K562 (cell line): ENCODE measurements at regions not wholly inside any gene's neighbourhood (a gene's known extent, or its start where the extent isn't known, plus 50 kb on each side); places are given as distances from the start of the nearest gene placed in this dataset.
"Not testable (repeated sequence)": the region's sequence is repeated elsewhere in the genome, so short reads cannot be mapped to it uniquely, and the experiment has no call there.

Experiments used
- ATAC-seq: fragments of 200-7000 bp; cut with Tn5 transposase; 3 replicates; pipeline ENCODE4 v1.9.1; 2020; ENCODE audit warnings: moderate library complexity
- BruUV-seq: library from RNA; stranded (reverse); fragments of 400-500 nt; replicated peaks from 2 replicates; lab custom pipeline; 2021; lab: Mats Ljungman, UMichigan
- CTCF ChIA-PET: fragments of 300-600 bp; formaldehyde crosslinking; extraction: SDS; loops from one replicate; lab custom pipeline; 2021; ENCODE audit warnings: low intra/inter-chr PET ratio; lab: Yijun Ruan, JAX
- POLR2A ChIA-PET: fragments of 300-600, 350-650 bp; sonication (Branson Sonifier 250); formaldehyde crosslinking; extraction: SDS; loops from one replicate; lab custom pipeline; 2021; ENCODE audit warnings: antibody characterized with exemption, inconsistent platforms; lab: Yijun Ruan, JAX
- DNase-seq, 4 experiments: peaks; one replicate each; pipeline versions ENCODE4 v3.0.0 to v3.0.0-alpha.2; 2011 to 2018; ENCODE audit warnings: low spot score in 3 of 4, mixed read lengths in 3 of 4; ENCODE audit errors: extremely low read depth in 1 of 4
- FAIRE-seq: peaks from 2 replicates; lab custom pipeline; 2011; peaks lifted over from hg19 to GRCh38; lab: Jason Lieb, UNC
- H2AFZ ChIP-seq: 2 replicates; pipeline ENCODE4 v1.6.0; 2011; ENCODE audit warnings: low read depth, low read length, control low read depth, inconsistent platforms
- H3K27ac ChIP-seq: fragments of 200-600 bp; 3 replicates; pipeline ENCODE4 v1.8.0; 2011; ENCODE audit warnings: low read depth, mild to moderate bottlenecking, control low read depth, inconsistent platforms, low read length, moderate library complexity, mixed read lengths; ENCODE audit errors: extremely low read depth
- H3K27me3 ChIP-seq, 2 experiments: fragments of 300-600 bp in 1 of 2; 2 replicates in 1 of 2; 3 replicates in 1 of 2; pipeline versions ENCODE4 v1.6.0 to v1.8.0; 2011; ENCODE audit warnings: inconsistent platforms in 2 of 2, low read length in 2 of 2, mild to moderate bottlenecking in 1 of 2, mixed read lengths in 1 of 2, moderate library complexity in 1 of 2; ENCODE audit not compliant: control insufficient read depth in 2 of 2, insufficient read depth in 2 of 2
- H3K36me3 ChIP-seq: fragments of 300-600 bp; 3 replicates; pipeline ENCODE4 v1.8.0; 2011; ENCODE audit warnings: mild to moderate bottlenecking, low read length, inconsistent platforms; ENCODE audit not compliant: control insufficient read depth, insufficient read depth
- H3K4me1 ChIP-seq, 2 experiments: fragments of 200-600 bp in 1 of 2; replicated peaks in 1 of 2; 2 replicates in 1 of 2; 3 replicates in 1 of 2; pipeline versions ENCODE4 v1.5.1 to v1.8.0; 2011; ENCODE audit warnings: inconsistent platforms in 2 of 2, low read length in 2 of 2, mild to moderate bottlenecking in 1 of 2, mixed read lengths in 1 of 2, moderate library complexity in 1 of 2; ENCODE audit not compliant: control insufficient read depth in 2 of 2, insufficient read depth in 2 of 2
- H3K4me2 ChIP-seq: 2 replicates; pipeline ENCODE4 v1.6.1; 2011; ENCODE audit warnings: low read length, control low read depth, inconsistent platforms, mixed read lengths; ENCODE audit not compliant: insufficient read depth
- H3K4me3 ChIP-seq: fragments of 200-600 bp; sonication (generic), shearing (Covaris generic); 2 replicates; pipeline ENCODE4 v1.5.1; 2016; ENCODE audit warnings: control low read depth, inconsistent platforms
- H3K79me2 ChIP-seq: fragments of 200-600 bp; 3 replicates; pipeline ENCODE4 v1.8.0; 2011; ENCODE audit warnings: low read length, inconsistent platforms; ENCODE audit not compliant: control insufficient read depth, insufficient read depth
- H3K9ac ChIP-seq, 2 experiments: 2 replicates each; pipeline versions ENCODE4 v1.6.0 to v1.6.1; 2011; ENCODE audit warnings: low read depth in 2 of 2, low read length in 2 of 2, control low read depth in 1 of 2, inconsistent platforms in 1 of 2, mild to moderate bottlenecking in 1 of 2, mixed read lengths in 1 of 2; ENCODE audit not compliant: insufficient read depth in 1 of 2
- H3K9me1 ChIP-seq: one replicate; pipeline ENCODE4 v1.6.0; 2011; ENCODE audit warnings: inconsistent platforms, mild to moderate bottlenecking, low read length, moderate library complexity; ENCODE audit not compliant: control insufficient read depth, insufficient read depth
- H3K9me3 ChIP-seq: replicated peaks from 2 replicates; pipeline ENCODE4 v1.5.1; 2011; ENCODE audit warnings: low read depth, low read length, inconsistent platforms; ENCODE audit not compliant: control insufficient read depth, insufficient read depth
- H4K20me1 ChIP-seq: replicated peaks from 2 replicates; pipeline ENCODE4 v1.6.1; 2011; ENCODE audit warnings: low read length, inconsistent platforms, mixed read lengths; ENCODE audit not compliant: control insufficient read depth, insufficient read depth
- E2F6 ChIP-seq, 2 experiments: IDR thresholded peaks; 2 replicates each; pipeline ENCODE4 v1.6.1; 2011; ENCODE audit warnings: borderline replicate concordance in 1 of 2, control low read depth in 1 of 2, low read depth in 1 of 2, low read length in 1 of 2, mild to moderate bottlenecking in 1 of 2, mixed read lengths in 1 of 2, moderate library complexity in 1 of 2; ENCODE audit not compliant: insufficient read depth in 1 of 2, insufficient read length in 1 of 2, poor library complexity in 1 of 2, severe bottlenecking in 1 of 2; ENCODE audit errors: extremely low read depth in 1 of 2
- TSC22D4 ChIP-seq: fragments of 450-650 bp; IDR thresholded peaks from 2 replicates; pipeline ENCODE4 v1.6.1; 2016; ENCODE audit warnings: missing genetic modification characterization, missing biosample characterization, control low read depth
- ZNF282 ChIP-seq: sonication (generic); formaldehyde crosslinking; IDR thresholded peaks from 2 replicates; pipeline ENCODE4 v1.8.1; 2023; ENCODE audit warnings: missing genetic modification reagents
- ZNF717 ChIP-seq: fragments of 250-450 bp; sonication (Bioruptor Pico); IDR thresholded peaks from 2 replicates; pipeline ENCODE4 v1.5.0; 2021
- WGBS: fragments of 100-300 bp; shearing (Covaris generic); methylation state at CpG from one replicate; pipeline ENCODE4 v1.1.6; 2016; ENCODE audit warnings: low coverage, mixed read lengths; ENCODE audit not compliant: insufficient coverage; ENCODE audit errors: missing lambda C conversion rate; 5-methylcytosine and 5-hydroxymethylcytosine counted together
- in situ Hi-C: fragments of 300-500 bp; cut with MboI; formaldehyde crosslinking; loops from 4 replicates; pipeline ENCODE4 v1.15.0; 2018; ENCODE audit warnings: inconsistent platforms, mixed read lengths
- intact Hi-C: fragments of 100-400 bp; cut with micrococcal nuclease; formaldehyde crosslinking; loops from 2 replicates; pipeline ENCODE4 v1.14.2; 2022

GRCh38 chr9:85863875-85864274, 77.1 kb upstream of the NAA35 start:
- 15% methylated on average over 2 of the region's 2 CpGs for WGBS
- no peaks in the 10 kb centered on the region for H3K79me2 ChIP-seq
- no peaks in the 10 kb centered on the region for H3K9me1 ChIP-seq
- no peaks in the 10 kb centered on the region for H3K9me3 ChIP-seq
- in situ Hi-C loops = no loop called here
- DNase-seq (no peak), ATAC-seq (no peak), FAIRE-seq (no peak)
- H2AFZ ChIP-seq = no peak overlapping the region
- H3K4me2 ChIP-seq = no peak overlapping the region
- CTCF ChIA-PET = no interaction called here
- BruUV-seq = no TSS peak
- H3K36me3 ChIP-seq = no peaks in the 10 kb centered on the region
- POLR2A ChIA-PET = no interaction called here
- no peak overlapping the region for H3K9ac ChIP-seq
- TF ChIP-seq ZNF717 (CRISPR knock-in tag) = no peak
- TF ChIP-seq TSC22D4 (tag) = no peak
- no peak for TF ChIP-seq ZNF282 (CRISPR knock-in tag)
- H3K4me3 ChIP-seq = no peak overlapping the region
- H3K27ac ChIP-seq = no peak overlapping the region
- intact Hi-C loops = no loop called here
- H4K20me1 ChIP-seq = no peaks in the 10 kb centered on the region
- H3K4me1 ChIP-seq = no peaks in the 10 kb centered on the region
- no peaks in the 10 kb centered on the region for H3K27me3 ChIP-seq

GRCh38 chr9:85871008-85871407, 69.9 kb upstream of the NAA35 start:
- POLR2A ChIA-PET = no interaction called here
- no TSS peak for BruUV-seq

GRCh38 chr9:85871683-85872082, 69.3 kb upstream of the NAA35 start:
- ATAC-seq, H3K9ac ChIP-seq, H3K36me3 ChIP-seq, POLR2A ChIA-PET, BruUV-seq, H2AFZ ChIP-seq, H3K27ac ChIP-seq, H3K9me1 ChIP-seq, H3K4me1 ChIP-seq, DNase-seq, H3K9me3 ChIP-seq, H3K4me3 ChIP-seq, intact Hi-C loops, in situ Hi-C loops, H3K27me3 ChIP-seq, H4K20me1 ChIP-seq, FAIRE-seq, CTCF ChIA-PET, H3K79me2 ChIP-seq, H3K4me2 ChIP-seq: not testable (repeated sequence)
- 0% methylated on average over 5 of the region's 5 CpGs for WGBS

More at GRCh38 chr9:85871008-85871407, 69.9 kb upstream of the NAA35 start:
- intact Hi-C loops (no loop called here), in situ Hi-C loops (no loop called here)
- no peak for FAIRE-seq
- no peaks in the 10 kb centered on the region for H3K36me3 ChIP-seq
- ATAC-seq = no peak
- no peak overlapping the region for H3K27ac ChIP-seq
- CTCF ChIA-PET = no interaction called here
- DNase-seq = no peak
- no peak overlapping the region for H3K4me3 ChIP-seq
- H3K4me2 ChIP-seq = no peak overlapping the region
- no peaks in the 10 kb centered on the region for H3K9me1 ChIP-seq
- 0% methylated on average over 2 of the region's 2 CpGs for WGBS
- H2AFZ ChIP-seq = no peak overlapping the region
- H3K79me2 ChIP-seq = no peaks in the 10 kb centered on the region
- no peaks in the 10 kb centered on the region for H3K4me1 ChIP-seq
- H3K27me3 ChIP-seq = no peaks in the 10 kb centered on the region; a peak in 1 of 5 replicates
- H3K9me3 ChIP-seq = no peaks in the 10 kb centered on the region
- no peak overlapping the region for H3K9ac ChIP-seq
- no peaks in the 10 kb centered on the region for H4K20me1 ChIP-seq
- TF ChIP-seq E2F6 (IDR thresholded peaks at IDR 0.05; ENCODE audit: borderline replicate concordance in 1 of 2, extremely low read depth in 1 of 2, insufficient read depth in 1 of 2, insufficient read length in 1 of 2, low read depth in 1 of 2, low read length in 1 of 2, poor library complexity in 1 of 2, severe bottlenecking in 1 of 2) = no peak
- TF ChIP-seq, all 486 proteins: peak for 0
